Fibroblast of lung (primary cell): ENCODE measurements at regions not wholly inside any gene's neighbourhood (a gene's known extent, or its start where the extent isn't known, plus 50 kb on each side); places are given as distances from the start of the nearest gene placed in this dataset.

Experiments
- DNase-seq, 2 donors: peaks; one replicate each; pipeline versions ENCODE4 v3.0.0 to v3.0.0-alpha.2; 2010; ENCODE audit warnings: low read depth in 2 of 2
- H2AFZ ChIP-seq: 2 replicates; pipeline ENCODE4 v1.5.1; 2012; ENCODE audit warnings: low read length, control low read depth, inconsistent platforms
- H3K27ac ChIP-seq: 2 replicates; pipeline ENCODE4 v1.5.1; 2011; ENCODE audit warnings: low read length, control low read depth; ENCODE audit not compliant: insufficient read depth
- H3K27me3 ChIP-seq: 2 replicates; pipeline ENCODE4 v1.5.1; 2011; ENCODE audit warnings: mild to moderate bottlenecking, low read length; ENCODE audit not compliant: control insufficient read depth, insufficient read depth
- H3K36me3 ChIP-seq: 2 replicates; pipeline ENCODE4 v1.5.1; 2011; ENCODE audit warnings: low read length; ENCODE audit not compliant: control insufficient read depth, insufficient read depth
- H3K4me1 ChIP-seq: 2 replicates; pipeline ENCODE4 v1.5.1; 2011; ENCODE audit warnings: low read length; ENCODE audit not compliant: control insufficient read depth, insufficient read depth; ENCODE audit errors: extremely low read depth
- H3K4me2 ChIP-seq: 2 replicates; pipeline ENCODE4 v1.5.1; 2011; ENCODE audit warnings: low read length, control low read depth; ENCODE audit not compliant: insufficient read depth; ENCODE audit errors: extremely low read depth
- H3K4me3 ChIP-seq, 4 experiments: fragments of 200-600 bp in 1 of 4; sonication (generic) in 1 of 4; replicated peaks in 1 of 4; 2 replicates each; pipeline ENCODE4 v1.5.1; 2011 to 2016; ENCODE audit warnings: low read length in 4 of 4, low read depth in 3 of 4, mild to moderate bottlenecking in 3 of 4, control low read depth in 2 of 4, inconsistent platforms in 1 of 4, mixed read lengths in 1 of 4; ENCODE audit not compliant: insufficient read depth in 1 of 4; ENCODE audit errors: control extremely low read depth in 1 of 4
- H3K79me2 ChIP-seq: 2 replicates; pipeline ENCODE4 v1.5.1; 2012; ENCODE audit warnings: mild to moderate bottlenecking, low read length, inconsistent platforms; ENCODE audit not compliant: control insufficient read depth, insufficient read depth
- H3K9ac ChIP-seq: 2 replicates; pipeline ENCODE4 v1.5.1; 2011; ENCODE audit warnings: mild to moderate bottlenecking, low read length, control low read depth; ENCODE audit not compliant: insufficient read depth
- H3K9me3 ChIP-seq: 2 replicates; pipeline ENCODE4 v1.5.1; 2012; ENCODE audit warnings: low read depth, low read length; ENCODE audit not compliant: control insufficient read depth, insufficient read depth
- H4K20me1 ChIP-seq: 2 replicates; pipeline ENCODE4 v1.5.1; 2011; ENCODE audit warnings: low read length; ENCODE audit not compliant: control insufficient read depth, insufficient read depth; ENCODE audit errors: extremely low read depth
- CTCF ChIP-seq, 2 donors: IDR thresholded peaks in 1 of 2; conservative IDR thresholded peaks in 1 of 2; 1 replicate in 1 of 2; 2 replicates in 1 of 2; pipeline ENCODE4 v1.5.1; 2011 to 2012; ENCODE audit warnings: low read length in 2 of 2, control low read depth in 1 of 2, inconsistent platforms in 1 of 2, low read depth in 1 of 2, mild to moderate bottlenecking in 1 of 2
- EZH2 ChIP-seq: IDR thresholded peaks from 2 replicates; pipeline ENCODE4 v1.5.1; 2012; ENCODE audit warnings: low read length, control low read depth, mild to moderate bottlenecking; ENCODE audit errors: missing control alignments

GRCh38 chr15:63440756-63441155 lies 59.1 kb upstream of the CA12 start:
- no peaks in the 10 kb centered on the region for H4K20me1 ChIP-seq
- no peak overlapping the region for H3K4me2 ChIP-seq
- H3K27me3 ChIP-seq: peaks cover 8% of the 10 kb centered on the region
- no peaks in the 10 kb centered on the region for H3K36me3 ChIP-seq
- H3K9me3 ChIP-seq: no peaks in the 10 kb centered on the region
- DNase-seq: no peak
- TF ChIP-seq EZH2 (no peak), CTCF (conservative IDR thresholded peaks at IDR 0.05 in 1 of 2, IDR thresholded peaks at IDR 0.05 in 1 of 2; ENCODE audit: low read depth in 1 of 2, low read length in 2 of 2) (no peak)
- no peak overlapping the region for H3K4me3 ChIP-seq
- H3K9ac ChIP-seq: no peak overlapping the region
- H2AFZ ChIP-seq: no peak overlapping the region
- peaks cover 8% of the 10 kb centered on the region for H3K4me1 ChIP-seq
- H3K79me2 ChIP-seq: no peaks in the 10 kb centered on the region
- no peak overlapping the region for H3K27ac ChIP-seq

DNA sequence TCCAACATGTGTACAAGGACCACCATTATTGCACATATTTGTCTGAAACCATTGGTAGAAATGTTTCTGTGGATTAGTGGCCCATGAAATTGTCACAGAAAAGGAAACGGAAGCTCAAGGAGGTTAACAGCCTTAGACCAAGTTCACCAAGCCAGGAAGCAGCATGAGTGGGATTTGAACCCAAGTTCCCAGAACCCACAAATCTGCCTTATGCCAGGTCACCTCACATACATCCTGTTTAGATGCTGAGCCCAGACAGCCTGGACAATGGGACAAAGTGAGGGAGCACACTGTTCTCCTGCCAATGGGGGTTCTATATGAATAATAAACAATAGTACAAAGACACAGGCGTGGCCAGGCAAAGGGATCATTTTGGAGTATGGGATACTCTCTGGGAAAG lies 59.6 kb upstream of the CA12 start:
- H4K20me1 ChIP-seq: no peaks in the 10 kb centered on the region
- H3K9me3 ChIP-seq: no peaks in the 10 kb centered on the region
- TF ChIP-seq EZH2 (no peak), CTCF (conservative IDR thresholded peaks at IDR 0.05 in 1 of 2, IDR thresholded peaks at IDR 0.05 in 1 of 2; ENCODE audit: low read depth in 1 of 2, low read length in 2 of 2) (no peak)
- H3K36me3 ChIP-seq: no peaks in the 10 kb centered on the region
- H3K79me2 ChIP-seq: no peaks in the 10 kb centered on the region
- H3K4me1 ChIP-seq: peaks cover 8% of the 10 kb centered on the region
- no peak overlapping the region for H3K27ac ChIP-seq
- DNase-seq: no peak
- no peak overlapping the region for H3K4me3 ChIP-seq
- no peak overlapping the region for H2AFZ ChIP-seq
- no peak overlapping the region for H3K4me2 ChIP-seq
- H3K9ac ChIP-seq: no peak overlapping the region
- H3K27me3 ChIP-seq: peaks cover 8% of the 10 kb centered on the region

- peaks cover 4% of the 10 kb centered on the region for H3K4me1 ChIP-seq
- no peak overlapping the region for H3K4me2 ChIP-seq
- H2AFZ ChIP-seq: no peak overlapping the region
- H3K9ac ChIP-seq: no peak overlapping the region
- no peaks in the 10 kb centered on the region for H3K79me2 ChIP-seq
- no peaks in the 10 kb centered on the region for H3K36me3 ChIP-seq
- H3K27ac ChIP-seq: no peak overlapping the region
- no peak for DNase-seq
- no peak for TF ChIP-seq CTCF (conservative IDR thresholded peaks at IDR 0.05 in 1 of 2, IDR thresholded peaks at IDR 0.05 in 1 of 2; ENCODE audit: low read depth in 1 of 2, low read length in 2 of 2)
- TF ChIP-seq EZH2: no peak
- H3K4me3 ChIP-seq: no peak overlapping the region
- peaks cover 8% of the 10 kb centered on the region for H3K27me3 ChIP-seq
- no peaks in the 10 kb centered on the region for H4K20me1 ChIP-seq
- H3K9me3 ChIP-seq: no peaks in the 10 kb centered on the region
Measured at GRCh38 chr15:63442080-63442479, 60.4 kb upstream of the CA12 start.
